Liver (tissue), 8 donors: ENCODE measurements at regions not wholly inside any gene's neighbourhood (a gene's known extent, or its start where the extent isn't known, plus 50 kb on each side); places are given as distances from the start of the nearest gene placed in this dataset.

Source experiments
- DNase-seq: peaks from one replicate; pipeline ENCODE4 v3.0.0-alpha.2; 2017; ENCODE audit warnings: low spot score
- H3K27ac ChIP-seq, 2 donors: one replicate each; pipeline ENCODE4 v1.7.0; 2013; ENCODE audit warnings: inconsistent platforms in 2 of 2, low read length in 2 of 2, control low read depth in 1 of 2, low read depth in 1 of 2, mild to moderate bottlenecking in 1 of 2
- H3K27me3 ChIP-seq, 4 donors: one replicate each; pipeline versions ENCODE4 v1.6.1 to v1.7.0; 2013; ENCODE audit warnings: low read length in 3 of 4, inconsistent platforms in 1 of 4, mild to moderate bottlenecking in 1 of 4, moderate library complexity in 1 of 4; ENCODE audit not compliant: control insufficient read depth in 4 of 4, insufficient read depth in 4 of 4
- H3K36me3 ChIP-seq, 4 donors: one replicate each; pipeline versions ENCODE4 v1.6.1 to v1.7.0; 2013; ENCODE audit warnings: low read length in 3 of 4, mild to moderate bottlenecking in 3 of 4, low read depth in 1 of 4, moderate library complexity in 1 of 4; ENCODE audit not compliant: control insufficient read depth in 4 of 4, insufficient read depth in 3 of 4
- H3K4me1 ChIP-seq, 4 donors: one replicate each; pipeline versions ENCODE4 v1.6.1 to v1.7.0; 2013; ENCODE audit warnings: low read length in 3 of 4, mild to moderate bottlenecking in 3 of 4, moderate library complexity in 1 of 4; ENCODE audit not compliant: control insufficient read depth in 4 of 4, insufficient read depth in 4 of 4
- H3K4me3 ChIP-seq, 3 donors: one replicate each; pipeline versions ENCODE4 v1.6.1 to v1.7.0; 2013; ENCODE audit warnings: low read length in 3 of 3, control low read depth in 1 of 3, low read depth in 1 of 3, mild to moderate bottlenecking in 1 of 3
- H3K9ac ChIP-seq, 2 donors: one replicate each; pipeline ENCODE4 v1.7.0; 2013; ENCODE audit warnings: low read length in 2 of 2, mild to moderate bottlenecking in 2 of 2, moderate library complexity in 2 of 2, control low read depth in 1 of 2, low read depth in 1 of 2
- H3K9me3 ChIP-seq, 4 donors: one replicate each; pipeline versions ENCODE4 v1.6.1 to v1.7.0; 2013; ENCODE audit warnings: low read length in 3 of 4; ENCODE audit not compliant: control insufficient read depth in 4 of 4
- ATF3 ChIP-seq: IDR thresholded peaks from 2 replicates; pipeline ENCODE4 v1.6.1; 2016; ENCODE audit warnings: antibody characterized with exemption
- CTCF ChIP-seq: fragments of 150-350 bp; IDR thresholded peaks from 2 replicates; pipeline ENCODE4 v1.5.1; 2017; ENCODE audit warnings: improper control_type of control experiment, low read depth, low read length; ENCODE audit not compliant: missing input control
- EGR1 ChIP-seq, 2 donors: IDR thresholded peaks; 2 replicates each; pipeline ENCODE4 v1.6.1; 2016 to 2018; ENCODE audit warnings: antibody characterized with exemption in 2 of 2, low read depth in 2 of 2
- FOXA1 ChIP-seq: IDR thresholded peaks from 2 replicates; pipeline ENCODE4 v1.6.1; 2016; ENCODE audit warnings: antibody characterized with exemption
- GABPA ChIP-seq, 2 donors: IDR thresholded peaks in 1 of 2; conservative IDR thresholded peaks in 1 of 2; 2 replicates each; pipeline ENCODE4 v1.6.1; 2016; ENCODE audit warnings: antibody characterized with exemption in 2 of 2, mild to moderate bottlenecking in 1 of 2, moderate library complexity in 1 of 2
- HNF4A ChIP-seq, 2 donors: conservative IDR thresholded peaks; 2 replicates each; pipeline ENCODE4 v1.6.1; 2016; ENCODE audit warnings: antibody characterized with exemption in 2 of 2, mild to moderate bottlenecking in 2 of 2
- HNF4G ChIP-seq: IDR thresholded peaks from 2 replicates; pipeline ENCODE4 v1.6.1; 2016; ENCODE audit warnings: antibody characterized with exemption
- JUND ChIP-seq, 2 donors: IDR thresholded peaks; 2 replicates each; pipeline ENCODE4 v1.6.1; 2016; ENCODE audit warnings: antibody characterized with exemption in 2 of 2
- NR2F2 ChIP-seq: IDR thresholded peaks from 2 replicates; pipeline ENCODE4 v1.6.1; 2016; ENCODE audit warnings: antibody characterized with exemption
- RAD21 ChIP-seq, 2 donors: IDR thresholded peaks; 2 replicates each; pipeline ENCODE4 v1.6.1; 2016; ENCODE audit warnings: antibody characterized with exemption in 2 of 2, mild to moderate bottlenecking in 2 of 2
- RXRA ChIP-seq, 2 donors: IDR thresholded peaks; 2 replicates each; pipeline ENCODE4 v1.6.1; 2017 to 2018; ENCODE audit warnings: antibody characterized with exemption in 2 of 2, mild to moderate bottlenecking in 1 of 2
- TAF1 ChIP-seq: conservative IDR thresholded peaks from 2 replicates; pipeline ENCODE4 v1.6.1; 2016; ENCODE audit warnings: antibody characterized with exemption, mild to moderate bottlenecking
- YY1 ChIP-seq: IDR thresholded peaks from 2 replicates; pipeline ENCODE4 v1.6.1; 2016; ENCODE audit warnings: antibody characterized with exemption, mild to moderate bottlenecking
- ZBTB33 ChIP-seq: IDR thresholded peaks from 2 replicates; pipeline ENCODE4 v1.6.1; 2016; ENCODE audit warnings: antibody characterized with exemption
- WGBS: extraction: QIAGEN DNeasy Blood & Tissue Kit; methylation state at CpG from one replicate; pipeline ENCODE4 v1.1.7; 2013; 5-methylcytosine and 5-hydroxymethylcytosine counted together
- TF ChIP-seq, protein P1 (sequence below): IDR thresholded peaks from 2 replicates; pipeline ENCODE4 v1.6.1; 2016; ENCODE audit warnings: antibody characterized with exemption
- TF ChIP-seq, protein P2 (sequence below): IDR thresholded peaks from 2 replicates; pipeline ENCODE4 v1.6.1; 2016; ENCODE audit warnings: antibody characterized with exemption, mild to moderate bottlenecking
- donor health status: healthy.
- donor health status: healthy.
- donor health status: healthy.
- donor health status: healthy.
- donor health status: healthy.

DNA sequence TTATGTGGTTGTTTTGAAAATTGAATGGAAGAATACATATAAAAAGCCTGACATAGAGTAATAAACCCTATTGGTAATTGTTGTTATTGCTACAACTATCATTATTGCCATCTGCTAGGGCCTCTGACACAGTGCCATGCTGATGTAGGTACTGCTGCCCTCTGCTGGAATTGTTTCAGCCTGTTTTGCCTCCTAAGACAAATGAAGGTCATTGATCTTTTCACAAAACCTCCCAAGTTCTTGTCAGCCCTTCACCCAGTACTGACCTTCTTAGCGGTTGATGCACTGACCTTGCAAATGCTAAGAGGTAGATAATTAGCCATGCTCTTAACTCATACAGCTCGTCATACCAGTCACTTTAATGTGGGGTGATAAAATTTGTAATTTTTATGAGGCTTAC lies 975.2 kb downstream of the SORCS1 start:
- no peak for DNase-seq
- Histone ChIP-seq H3K36me3 (no peaks in the 10 kb centered on the region), H3K27me3 (no peaks in the 10 kb centered on the region), H3K9ac (no peak overlapping the region), H3K4me3 (no peak overlapping the region), H3K27ac (no peak overlapping the region), H3K9me3 (no peaks in the 10 kb centered on the region), H3K4me1 (no peaks in the 10 kb centered on the region)
- TF ChIP-seq, protein P1, sequence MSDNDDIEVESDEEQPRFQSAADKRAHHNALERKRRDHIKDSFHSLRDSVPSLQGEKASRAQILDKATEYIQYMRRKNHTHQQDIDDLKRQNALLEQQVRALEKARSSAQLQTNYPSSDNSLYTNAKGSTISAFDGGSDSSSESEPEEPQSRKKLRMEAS: no peak
- TF ChIP-seq RAD21 (IDR thresholded peaks at IDR 0.05) (peak; percentile 68 to 81), RXRA (IDR thresholded peaks at IDR 0.05) (peak; percentile 18 to 66), CTCF (peak; percentile 48), ZBTB33 (no peak), NR2F2 (no peak)
- WGBS: 61% methylated on average over 2 of the region's 2 CpGs

DNA sequence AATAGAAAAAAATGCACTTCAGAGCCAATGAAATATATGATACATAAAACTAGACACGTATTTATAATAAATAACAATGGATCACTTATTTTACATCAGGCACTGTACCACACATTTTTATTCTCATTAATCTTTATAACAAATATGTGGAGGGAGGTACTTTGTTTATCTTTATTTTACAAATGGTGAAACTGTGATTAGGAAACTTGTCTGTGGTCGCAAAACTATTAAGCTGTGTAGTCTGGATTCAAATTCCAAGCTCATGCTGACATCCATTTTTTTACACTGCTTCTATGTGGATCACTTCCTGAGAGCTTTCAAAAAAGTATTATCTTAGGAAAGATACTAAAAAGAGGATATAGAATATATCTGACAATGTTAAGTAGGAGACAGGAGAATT lies 978.6 kb downstream of the SORCS1 start:
- Histone ChIP-seq H3K9me3 (no peaks in the 10 kb centered on the region), H3K27me3 (no peaks in the 10 kb centered on the region), H3K9ac (no peak overlapping the region), H3K4me3 (no peak overlapping the region), H3K36me3 (no peaks in the 10 kb centered on the region), H3K27ac (no peak overlapping the region), H3K4me1 (no peaks in the 10 kb centered on the region)
- no peak for TF ChIP-seq FOXA1
- TF ChIP-seq GABPA (IDR thresholded peaks at IDR 0.05 in 1 of 2, conservative IDR thresholded peaks at IDR 0.05 in 1 of 2): no peak
- TF ChIP-seq ATF3: no peak
- DNase-seq: no peak
- 89% methylated on average over 2 of the region's 2 CpGs for WGBS

DNA sequence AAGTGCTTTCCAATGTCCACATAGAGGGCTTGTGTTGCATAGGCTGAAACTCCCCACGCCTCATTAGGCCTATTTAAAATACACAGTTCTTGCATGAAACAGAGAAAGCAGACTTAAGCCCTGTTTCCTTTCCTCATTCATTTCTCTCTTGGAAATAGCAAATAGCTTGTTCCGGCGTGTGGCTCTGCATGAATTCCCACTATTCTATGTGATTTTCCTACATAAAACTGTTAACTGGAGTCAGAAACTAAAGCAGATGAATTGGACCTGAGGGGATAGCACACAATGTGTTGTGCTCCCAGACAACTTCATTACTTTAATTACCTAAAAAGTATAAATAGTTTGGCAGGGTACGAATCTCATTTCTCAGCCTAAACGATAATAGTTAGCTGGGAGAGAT lies 981.5 kb downstream of the SORCS1 start:
- H3K27ac ChIP-seq: no peak overlapping the region
- 93% methylated on average over 5 of the region's 5 CpGs for WGBS
- TF ChIP-seq TAF1 (no peak), RXRA (IDR thresholded peaks at IDR 0.05) (no peak), CTCF (no peak), HNF4A (conservative IDR thresholded peaks at IDR 0.05) (no peak), HNF4G (no peak), JUND (IDR thresholded peaks at IDR 0.05) (no peak), ZBTB33 (no peak), YY1 (no peak), EGR1 (IDR thresholded peaks at IDR 0.05; ENCODE audit: low read depth in 2 of 2) (no peak), RAD21 (IDR thresholded peaks at IDR 0.05) (no peak)
- TF ChIP-seq, protein P2, sequence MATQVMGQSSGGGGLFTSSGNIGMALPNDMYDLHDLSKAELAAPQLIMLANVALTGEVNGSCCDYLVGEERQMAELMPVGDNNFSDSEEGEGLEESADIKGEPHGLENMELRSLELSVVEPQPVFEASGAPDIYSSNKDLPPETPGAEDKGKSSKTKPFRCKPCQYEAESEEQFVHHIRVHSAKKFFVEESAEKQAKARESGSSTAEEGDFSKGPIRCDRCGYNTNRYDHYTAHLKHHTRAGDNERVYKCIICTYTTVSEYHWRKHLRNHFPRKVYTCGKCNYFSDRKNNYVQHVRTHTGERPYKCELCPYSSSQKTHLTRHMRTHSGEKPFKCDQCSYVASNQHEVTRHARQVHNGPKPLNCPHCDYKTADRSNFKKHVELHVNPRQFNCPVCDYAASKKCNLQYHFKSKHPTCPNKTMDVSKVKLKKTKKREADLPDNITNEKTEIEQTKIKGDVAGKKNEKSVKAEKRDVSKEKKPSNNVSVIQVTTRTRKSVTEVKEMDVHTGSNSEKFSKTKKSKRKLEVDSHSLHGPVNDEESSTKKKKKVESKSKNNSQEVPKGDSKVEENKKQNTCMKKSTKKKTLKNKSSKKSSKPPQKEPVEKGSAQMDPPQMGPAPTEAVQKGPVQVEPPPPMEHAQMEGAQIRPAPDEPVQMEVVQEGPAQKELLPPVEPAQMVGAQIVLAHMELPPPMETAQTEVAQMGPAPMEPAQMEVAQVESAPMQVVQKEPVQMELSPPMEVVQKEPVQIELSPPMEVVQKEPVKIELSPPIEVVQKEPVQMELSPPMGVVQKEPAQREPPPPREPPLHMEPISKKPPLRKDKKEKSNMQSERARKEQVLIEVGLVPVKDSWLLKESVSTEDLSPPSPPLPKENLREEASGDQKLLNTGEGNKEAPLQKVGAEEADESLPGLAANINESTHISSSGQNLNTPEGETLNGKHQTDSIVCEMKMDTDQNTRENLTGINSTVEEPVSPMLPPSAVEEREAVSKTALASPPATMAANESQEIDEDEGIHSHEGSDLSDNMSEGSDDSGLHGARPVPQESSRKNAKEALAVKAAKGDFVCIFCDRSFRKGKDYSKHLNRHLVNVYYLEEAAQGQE: no peak

More for the DNA sequence above, 981.5 kb downstream of the SORCS1 start:
- Histone ChIP-seq H3K36me3 (no peaks in the 10 kb centered on the region), H3K9ac (no peak overlapping the region), H3K27me3 (no peaks in the 10 kb centered on the region), H3K9me3 (no peaks in the 10 kb centered on the region), H3K4me3 (no peak overlapping the region), H3K4me1 (no peaks in the 10 kb centered on the region)
- DNase-seq: no peak
